Panc1 (cell line): ENCODE measurements at regions not wholly inside any gene's neighbourhood (a gene's known extent, or its start where the extent isn't known, plus 50 kb on each side); places are given as distances from the start of the nearest gene placed in this dataset.
"Not testable (repeated sequence)": the region's sequence is repeated elsewhere in the genome, so short reads cannot be mapped to it uniquely, and the experiment has no call there.

ENCODE experiments used
- POLR2AphosphoS5 ChIP-seq: IDR thresholded peaks from 2 replicates; pipeline ENCODE4 v1.6.1; 2012; ENCODE audit warnings: mild to moderate bottlenecking, low read depth, low read length, moderate library complexity
- SIN3A ChIP-seq: IDR thresholded peaks from 2 replicates; pipeline ENCODE4 v1.6.1; 2012; ENCODE audit warnings: low read depth, mild to moderate bottlenecking, low read length, moderate library complexity, borderline replicate concordance; ENCODE audit not compliant: insufficient read depth
- TF ChIP-seq, protein P1 (sequence below): fragments of 450-650 bp; IDR thresholded peaks from 2 replicates; pipeline ENCODE4 v1.5.1; 2017; ENCODE audit warnings: mild to moderate bottlenecking

DNA sequence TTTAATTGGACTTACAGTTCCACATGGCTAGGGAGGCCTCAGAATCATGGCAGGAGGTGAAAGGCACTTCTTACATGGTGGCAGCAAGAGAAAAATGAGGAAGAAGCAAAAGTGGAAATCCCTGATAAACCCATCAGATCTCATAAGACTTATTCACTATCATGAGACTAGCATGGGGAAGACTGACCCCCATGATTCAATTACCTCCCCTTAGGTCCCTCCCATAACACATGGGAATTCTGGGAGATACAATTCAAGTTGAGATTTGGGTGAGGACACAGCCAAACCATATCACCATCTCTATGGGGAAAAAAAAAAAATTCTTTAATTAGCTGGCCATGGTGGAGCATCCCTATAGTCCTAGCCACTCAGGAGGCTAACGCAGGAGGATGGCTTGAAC is 53.9 kb upstream of the LPAR1 start:
- not testable (repeated sequence) for TF ChIP-seq SIN3A, POLR2AphosphoS5
- TF ChIP-seq, protein P1, sequence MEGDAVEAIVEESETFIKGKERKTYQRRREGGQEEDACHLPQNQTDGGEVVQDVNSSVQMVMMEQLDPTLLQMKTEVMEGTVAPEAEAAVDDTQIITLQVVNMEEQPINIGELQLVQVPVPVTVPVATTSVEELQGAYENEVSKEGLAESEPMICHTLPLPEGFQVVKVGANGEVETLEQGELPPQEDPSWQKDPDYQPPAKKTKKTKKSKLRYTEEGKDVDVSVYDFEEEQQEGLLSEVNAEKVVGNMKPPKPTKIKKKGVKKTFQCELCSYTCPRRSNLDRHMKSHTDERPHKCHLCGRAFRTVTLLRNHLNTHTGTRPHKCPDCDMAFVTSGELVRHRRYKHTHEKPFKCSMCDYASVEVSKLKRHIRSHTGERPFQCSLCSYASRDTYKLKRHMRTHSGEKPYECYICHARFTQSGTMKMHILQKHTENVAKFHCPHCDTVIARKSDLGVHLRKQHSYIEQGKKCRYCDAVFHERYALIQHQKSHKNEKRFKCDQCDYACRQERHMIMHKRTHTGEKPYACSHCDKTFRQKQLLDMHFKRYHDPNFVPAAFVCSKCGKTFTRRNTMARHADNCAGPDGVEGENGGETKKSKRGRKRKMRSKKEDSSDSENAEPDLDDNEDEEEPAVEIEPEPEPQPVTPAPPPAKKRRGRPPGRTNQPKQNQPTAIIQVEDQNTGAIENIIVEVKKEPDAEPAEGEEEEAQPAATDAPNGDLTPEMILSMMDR: not testable (repeated sequence)
